Spleen (tissue), 7 donors: ENCODE measurements at regions not wholly inside any gene's neighbourhood (a gene's known extent, or its start where the extent isn't known, plus 50 kb on each side); places are given as distances from the start of the nearest gene placed in this dataset.

Experiments
- CTCF ChIP-seq, 11 experiments: fragments of 200-600 bp in 7 of 11; fragments of 450-650 bp in 4 of 11; sonication (generic) in 4 of 11; IDR thresholded peaks in 8 of 11; conservative IDR thresholded peaks in 3 of 11; 1 replicate in 7 of 11; 2 replicates in 4 of 11; pipeline versions ENCODE4 v1.4.0 to v1.8.0; 2016 to 2021; ENCODE audit warnings: antibody characterized with exemption in 11 of 11, inconsistent platforms in 4 of 11, mild to moderate bottlenecking in 1 of 11
- POLR2A ChIP-seq, 3 donors: fragments of 450-650 bp; IDR thresholded peaks; one replicate each; pipeline ENCODE4 v1.5.1; 2017; ENCODE audit warnings: antibody characterized with exemption in 3 of 3, mild to moderate bottlenecking in 1 of 3
- donor health status: DM: no; HTN: no; CAD: no; lungs with moderate emphysema.
- donor health status: DM: no; HTN: no; CAD: no.
- donor health status: DM: no; HTN: no; CAD: no.

GRCh38 chrX:104307341-104307740, 52.6 kb upstream of the ESX1 start:
- TF ChIP-seq CTCF (IDR thresholded peaks at IDR 0.05 in 8 of 11, conservative IDR thresholded peaks at IDR 0.05 in 3 of 11) (no peak), POLR2A (IDR thresholded peaks at IDR 0.05) (no peak)
